GM12873 (cell line): ENCODE measurements at regions not wholly inside any gene's neighbourhood (a gene's known extent, or its start where the extent isn't known, plus 50 kb on each side); places are given as distances from the start of the nearest gene placed in this dataset.

Experiments used
- CTCF ChIP-seq: IDR thresholded peaks from 2 replicates; pipeline ENCODE4 v1.5.1; 2012; ENCODE audit warnings: low read depth, mild to moderate bottlenecking, moderate library complexity, low read length, control low read depth; ENCODE audit not compliant: insufficient read depth; ENCODE audit errors: missing control alignments

- no peak for TF ChIP-seq CTCF
Measured at GRCh38 chr6:90456001-90456400, 130.9 kb downstream of the MAP3K7 start.

GRCh38 chr6:90454836-90455427 is 131.9 kb downstream of the MAP3K7 start:
- TF ChIP-seq CTCF, result no peak

- no peak for TF ChIP-seq CTCF
Measured at GRCh38 chr6:90450268-90450953, 136.5 kb downstream of the MAP3K7 start.

GRCh38 chr6:90449311-90449710 is 137.6 kb downstream of the MAP3K7 start:
- no peak for TF ChIP-seq CTCF

- no peak for TF ChIP-seq CTCF
Measured at GRCh38 chr6:90448836-90449235, 138.0 kb downstream of the MAP3K7 start.

GRCh38 chr6:90446164-90446563 is 140.7 kb downstream of the MAP3K7 start:
- TF ChIP-seq CTCF, result no peak

GRCh38 chr6:90445533-90446108 is 141.3 kb downstream of the MAP3K7 start:
- TF ChIP-seq CTCF, result no peak
